H9 (cell line): ENCODE measurements at regions not wholly inside any gene's neighbourhood (a gene's known extent, or its start where the extent isn't known, plus 50 kb on each side); places are given as distances from the start of the nearest gene placed in this dataset.
A peak's percentile ranks its signal among the peaks of the same experiment; 100 is the strongest.

Experiments used
- DNase-seq: peaks from one replicate; pipeline ENCODE4 v3.0.0-alpha.2; 2017
- H2AFZ ChIP-seq: one replicate; pipeline ENCODE4 v1.6.1; 2013; ENCODE audit warnings: mild to moderate bottlenecking, low read length, control low read depth, moderate library complexity
- H2AK5ac ChIP-seq: 2 replicates; pipeline ENCODE4 v1.6.1; 2013; ENCODE audit warnings: low read length, control low read depth, mixed read lengths; ENCODE audit not compliant: insufficient read length
- H2BK120ac ChIP-seq: one replicate; pipeline ENCODE4 v1.6.1; 2013; ENCODE audit warnings: low read depth, mild to moderate bottlenecking, low read length, control low read depth, inconsistent platforms; ENCODE audit not compliant: poor library complexity, severe bottlenecking
- H2BK12ac ChIP-seq: 2 replicates; pipeline ENCODE4 v1.6.1; 2013; ENCODE audit warnings: low read length, control low read depth, mixed read lengths, low read depth; ENCODE audit not compliant: insufficient read length
- H2BK15ac ChIP-seq: 2 replicates; pipeline ENCODE4 v1.6.1; 2013; ENCODE audit warnings: low read depth, low read length, control low read depth
- H2BK20ac ChIP-seq: one replicate; pipeline ENCODE4 v1.6.1; 2013; ENCODE audit warnings: low read depth, mild to moderate bottlenecking, low read length, control low read depth, inconsistent platforms; ENCODE audit not compliant: poor library complexity, severe bottlenecking
- H2BK5ac ChIP-seq: 2 replicates; pipeline ENCODE4 v1.6.1; 2013; ENCODE audit warnings: low read length, control low read depth, mixed read lengths; ENCODE audit not compliant: insufficient read length
- H3K14ac ChIP-seq: 2 replicates; pipeline ENCODE4 v1.6.1; 2013; ENCODE audit warnings: low read length, control low read depth; ENCODE audit not compliant: insufficient read depth
- H3K18ac ChIP-seq: 2 replicates; pipeline ENCODE4 v1.6.1; 2013; ENCODE audit warnings: low read depth, mild to moderate bottlenecking, mixed read lengths, low read length, control low read depth; ENCODE audit not compliant: insufficient read length
- H3K23ac ChIP-seq: 2 replicates; pipeline ENCODE4 v1.6.1; 2013; ENCODE audit warnings: low read length, control low read depth, mixed read lengths, low read depth; ENCODE audit not compliant: insufficient read length
- H3K23me2 ChIP-seq: 2 replicates; pipeline ENCODE4 v1.6.1; 2013; ENCODE audit warnings: low read depth, mild to moderate bottlenecking, mixed read lengths, low read length, control low read depth; ENCODE audit not compliant: insufficient read length, poor library complexity, severe bottlenecking
- H3K27ac ChIP-seq: 2 replicates; pipeline ENCODE4 v1.5.1; 2013; ENCODE audit warnings: low read length, control low read depth, mixed read lengths, low read depth; ENCODE audit not compliant: insufficient read length
- H3K27me3 ChIP-seq: 2 replicates; pipeline ENCODE4 v1.6.1; 2013; ENCODE audit warnings: low read length, control low read depth, inconsistent platforms; ENCODE audit not compliant: insufficient read depth
- H3K4ac ChIP-seq: 2 replicates; pipeline ENCODE4 v1.6.1; 2013; ENCODE audit warnings: low read depth, mild to moderate bottlenecking, control low read depth, inconsistent platforms, low read length, moderate library complexity
- H3K4me1 ChIP-seq: 2 replicates; pipeline ENCODE4 v1.6.1; 2013; ENCODE audit warnings: low read length, control low read depth, inconsistent platforms; ENCODE audit not compliant: insufficient read depth
- H3K4me2 ChIP-seq: 2 replicates; pipeline ENCODE4 v1.6.1; 2013; ENCODE audit warnings: low read length, control low read depth, mixed read lengths; ENCODE audit not compliant: insufficient read length, insufficient read depth
- H3K56ac ChIP-seq: 2 replicates; pipeline ENCODE4 v1.6.1; 2013; ENCODE audit warnings: low read depth, mild to moderate bottlenecking, mixed read lengths, low read length, control low read depth; ENCODE audit not compliant: insufficient read length
- H3K79me1 ChIP-seq: 2 replicates; pipeline ENCODE4 v1.6.1; 2013; ENCODE audit warnings: low read depth, mild to moderate bottlenecking, moderate library complexity, low read length, control low read depth, inconsistent platforms; ENCODE audit not compliant: insufficient read depth, poor library complexity, severe bottlenecking
- H3K79me2 ChIP-seq: 2 replicates; pipeline ENCODE4 v1.6.1; 2013; ENCODE audit warnings: low read length, control low read depth, inconsistent platforms; ENCODE audit not compliant: insufficient read depth
- H3K9ac ChIP-seq: 2 replicates; pipeline ENCODE4 v1.6.1; 2013; ENCODE audit warnings: low read length, control low read depth, mixed read lengths; ENCODE audit not compliant: insufficient read length; ENCODE audit errors: extremely low read depth
- H3K9me3 ChIP-seq: one replicate; pipeline ENCODE4 v1.6.1; 2013; ENCODE audit warnings: low read depth, low read length, inconsistent platforms; ENCODE audit not compliant: control insufficient read depth
- H3T11ph ChIP-seq: one replicate; pipeline ENCODE4 v1.6.1; 2013; ENCODE audit warnings: mild to moderate bottlenecking, low read length, control low read depth, inconsistent platforms
- H4K20me1 ChIP-seq: one replicate; pipeline ENCODE4 v1.6.1; 2013; ENCODE audit not compliant: control insufficient read depth, insufficient read length, insufficient read depth
- H4K5ac ChIP-seq: 2 replicates; pipeline ENCODE4 v1.6.1; 2013; ENCODE audit warnings: low read depth, mild to moderate bottlenecking, mixed read lengths, low read length, control low read depth; ENCODE audit not compliant: insufficient read length
- H4K8ac ChIP-seq: replicated peaks from 2 replicates; pipeline ENCODE4 v1.6.1; 2013; ENCODE audit warnings: low read length, control low read depth, mixed read lengths, low read depth; ENCODE audit not compliant: insufficient read length
- H4K91ac ChIP-seq: 2 replicates; pipeline ENCODE4 v1.6.1; 2013; ENCODE audit warnings: low read depth, mild to moderate bottlenecking, moderate library complexity, mixed read lengths, low read length, control low read depth; ENCODE audit not compliant: insufficient read length
- H3K27ac Mint-ChIP-seq, 3 experiments: 2 replicates in 2 of 3; 3 replicates in 1 of 3; pipeline ENCODE4 v1.8.0; 2020 to 2021; ENCODE audit warnings: mixed read lengths in 3 of 3, mild to moderate bottlenecking in 1 of 3, moderate library complexity in 1 of 3
- H3K27me3 Mint-ChIP-seq: 2 replicates; pipeline ENCODE4 v1.8.0; 2021; ENCODE audit warnings: low read depth, mild to moderate bottlenecking, moderate library complexity, mixed read lengths
- H3K36me3 Mint-ChIP-seq, 3 experiments: 2 replicates in 2 of 3; 3 replicates in 1 of 3; pipeline ENCODE4 v1.8.0; 2020 to 2021; ENCODE audit warnings: low read depth in 3 of 3, mixed read lengths in 3 of 3; ENCODE audit not compliant: insufficient read depth in 1 of 3
- H3K4me1 Mint-ChIP-seq, 2 experiments: 2 replicates each; pipeline ENCODE4 v1.8.0; 2020; ENCODE audit warnings: mixed read lengths in 2 of 2
- H3K4me3 Mint-ChIP-seq, 2 experiments: 2 replicates in 1 of 2; 3 replicates in 1 of 2; pipeline ENCODE4 v1.8.0; 2020 to 2021; ENCODE audit warnings: mild to moderate bottlenecking in 2 of 2, mixed read lengths in 2 of 2, moderate library complexity in 1 of 2
- H3K9me3 Mint-ChIP-seq, 2 experiments: 2 replicates in 1 of 2; 3 replicates in 1 of 2; pipeline ENCODE4 v1.8.0; 2020; ENCODE audit warnings: mild to moderate bottlenecking in 2 of 2, mixed read lengths in 2 of 2, moderate library complexity in 1 of 2
- CTCF ChIP-seq: fragments of 200-600 bp; sonication (generic); conservative IDR thresholded peaks from 3 replicates; pipeline ENCODE4 v1.8.0; 2021; ENCODE audit warnings: antibody characterized with exemption, mild to moderate bottlenecking
- WGBS: extraction: QIAGEN DNeasy Blood & Tissue Kit; methylation state at CpG from one replicate; pipeline ENCODE4 v1.1.7; 2013; ENCODE audit warnings: missing lambda C conversion rate, low lambda C conversion rate, mixed read lengths; ENCODE audit not compliant: insufficient read length; ENCODE audit errors: extremely low coverage; 5-methylcytosine and 5-hydroxymethylcytosine counted together

GRCh38 chr5:1656271-1656975 lies 132.7 kb upstream of the LPCAT1 start:
- no peaks in the 10 kb centered on the region; the same call in 1 of the 2 replicates for H3K27me3 ChIP-seq
- no peak overlapping the region for H2BK5ac ChIP-seq
- H3K18ac ChIP-seq, result no peak overlapping the region
- H2BK20ac ChIP-seq, result no peak overlapping the region
- H3K23me2 ChIP-seq, result no peaks in the 10 kb centered on the region
- TF ChIP-seq CTCF, result no peak
- H3K4me3 Mint-ChIP-seq, result no peak overlapping the region
- peak; percentile 21 for DNase-seq
- H3K4me1 ChIP-seq, result no peaks in the 10 kb centered on the region
- H3K14ac ChIP-seq, result no peak overlapping the region
- peaks cover 0 to 2% of the 10 kb centered on the region in 2 experiments; a peak in 1 of 5 replicates for H3K9me3 Mint-ChIP-seq
- no peak overlapping the region for H4K5ac ChIP-seq
- no peaks in the 10 kb centered on the region for H3K9me3 ChIP-seq
- H3K4ac ChIP-seq, result no peak overlapping the region
- no peak overlapping the region for H2AFZ ChIP-seq
- no peaks in the 10 kb centered on the region for H3K79me1 ChIP-seq
- H2BK12ac ChIP-seq, result no peak overlapping the region
- no peak overlapping the region for H3K27ac Mint-ChIP-seq
- no peaks in the 10 kb centered on the region for H3K36me3 Mint-ChIP-seq
- no peak overlapping the region for H4K8ac ChIP-seq
- peaks cover 49% of the 10 kb centered on the region for H3K27me3 Mint-ChIP-seq
- no peak overlapping the region for H2BK120ac ChIP-seq
- H3K4me1 Mint-ChIP-seq, result peaks cover 10% of the 10 kb centered on the region in 2 experiments
- H3K4me2 ChIP-seq, result no peak overlapping the region
- H4K91ac ChIP-seq, result no peak overlapping the region
- no peak overlapping the region for H3K56ac ChIP-seq
- H2BK15ac ChIP-seq, result no peak overlapping the region
- H4K20me1 ChIP-seq, result no peaks in the 10 kb centered on the region
- no peak overlapping the region for H3K27ac ChIP-seq
- no peak overlapping the region for H3T11ph ChIP-seq
- H3K79me2 ChIP-seq, result no peaks in the 10 kb centered on the region
- H3K9ac ChIP-seq, result no peak overlapping the region
- no CpG with 5 or more reads among the region's 17 CpGs for WGBS
- H2AK5ac ChIP-seq, result no peak overlapping the region
- no peak overlapping the region for H3K23ac ChIP-seq
